SK-N-SH treated with all-trans-retinoic acid at 6 μM for 48 hours (cell line): ENCODE measurements at regions not wholly inside any gene's neighbourhood (a gene's known extent, or its start where the extent isn't known, plus 50 kb on each side); places are given as distances from the start of the nearest gene placed in this dataset.

Experiments
- ATAC-seq: fragments of 200-7000 bp; cut with Tn5 transposase; 3 replicates; pipeline ENCODE4 v1.9.1; 2020; ENCODE audit warnings: mild to moderate bottlenecking, moderate library complexity
- ARNTL ChIP-seq: fragments of 450-650 bp; formaldehyde crosslinking; IDR thresholded peaks from 2 replicates; pipeline ENCODE4 v1.5.0; 2020; ENCODE audit warnings: low read depth, mild to moderate bottlenecking, moderate library complexity, borderline replicate concordance
- BACH2 ChIP-seq: fragments of 250-450 bp; sonication (Bioruptor Pico); IDR thresholded peaks from 2 replicates; pipeline ENCODE4 v1.9.0; 2021; ENCODE audit warnings: mild to moderate bottlenecking, borderline replicate concordance
- CREB5 ChIP-seq: fragments of 250-450 bp; sonication (Bioruptor Pico); IDR thresholded peaks from 2 replicates; pipeline ENCODE4 v1.5.1; 2020; ENCODE audit warnings: low read depth, mild to moderate bottlenecking, moderate library complexity
- CSDC2 ChIP-seq: fragments of 250-450 bp; sonication (Bioruptor Pico); IDR thresholded peaks from 2 replicates; pipeline ENCODE4 v1.5.0; 2020; ENCODE audit warnings: mild to moderate bottlenecking, moderate library complexity
- ESRRG ChIP-seq: fragments of 250-450 bp; sonication (Bioruptor Pico); IDR thresholded peaks from 2 replicates; pipeline ENCODE4 v1.6.1; 2021; ENCODE audit warnings: mild to moderate bottlenecking
- GLIS3 ChIP-seq: fragments of 250-450 bp; sonication (Bioruptor Pico); IDR thresholded peaks from 2 replicates; pipeline ENCODE4 v1.5.0; 2020; ENCODE audit warnings: mild to moderate bottlenecking, moderate library complexity
- ISL1 ChIP-seq: fragments of 250-450 bp; sonication (Bioruptor Pico); IDR thresholded peaks from 2 replicates; pipeline ENCODE4 v2.1.2; 2022; ENCODE audit warnings: mild to moderate bottlenecking, moderate library complexity
- POU6F1 ChIP-seq: fragments of 250-450 bp; sonication (Bioruptor Pico); IDR thresholded peaks from 2 replicates; pipeline ENCODE4 v1.8.0; 2021; ENCODE audit warnings: low read depth, mild to moderate bottlenecking, moderate library complexity, borderline replicate concordance
- PPARA ChIP-seq: fragments of 250-450 bp; sonication (Bioruptor Pico); IDR thresholded peaks from 2 replicates; pipeline ENCODE4 v1.5.0; 2020; ENCODE audit warnings: mild to moderate bottlenecking, borderline replicate concordance
- RARB ChIP-seq: fragments of 250-450 bp; sonication (Bioruptor Pico); IDR thresholded peaks from 2 replicates; pipeline ENCODE4 v1.8.0; 2021; ENCODE audit warnings: mild to moderate bottlenecking, moderate library complexity
- TCF4 ChIP-seq: fragments of 250-450 bp; sonication (Bioruptor Pico); IDR thresholded peaks from 2 replicates; pipeline ENCODE4 v1.8.0; 2021; ENCODE audit warnings: mild to moderate bottlenecking, moderate library complexity, borderline replicate concordance
- TOX ChIP-seq: fragments of 250-450 bp; sonication (Bioruptor Pico); IDR thresholded peaks from 2 replicates; pipeline ENCODE4 v1.8.0; 2021; ENCODE audit warnings: mild to moderate bottlenecking, moderate library complexity, borderline replicate concordance
- TSHZ2 ChIP-seq: fragments of 250-450 bp; sonication (Bioruptor Pico); IDR thresholded peaks from 2 replicates; pipeline ENCODE4 v1.5.0; 2020; ENCODE audit warnings: mild to moderate bottlenecking, moderate library complexity
- ZFP3 ChIP-seq: fragments of 250-450 bp; sonication (Bioruptor Pico); IDR thresholded peaks from 2 replicates; pipeline ENCODE4 v1.5.0; 2020; ENCODE audit warnings: mild to moderate bottlenecking, moderate library complexity
- ZFP30 ChIP-seq: fragments of 450-650 bp; formaldehyde crosslinking; IDR thresholded peaks from 2 replicates; pipeline ENCODE4 v1.5.0; 2022; ENCODE audit warnings: mild to moderate bottlenecking, moderate library complexity
- ZNF565 ChIP-seq: fragments of 450-650 bp; formaldehyde crosslinking; conservative IDR thresholded peaks from 2 replicates; pipeline ENCODE4 v1.5.0; 2020; ENCODE audit warnings: low read depth, mild to moderate bottlenecking, moderate library complexity
- ZNF70 ChIP-seq: fragments of 450-650 bp; formaldehyde crosslinking; IDR thresholded peaks from 2 replicates; pipeline ENCODE4 v1.5.0; 2020; ENCODE audit warnings: mild to moderate bottlenecking, moderate library complexity
- ZNF8 ChIP-seq: fragments of 450-650 bp; formaldehyde crosslinking; IDR thresholded peaks from 2 replicates; pipeline ENCODE4 v1.5.0; 2020; ENCODE audit warnings: mild to moderate bottlenecking, moderate library complexity
- TF ChIP-seq, protein P1 (sequence below): fragments of 250-450 bp; sonication (Bioruptor Pico); IDR thresholded peaks from 2 replicates; pipeline ENCODE4 v1.5.1; 2021; ENCODE audit warnings: mild to moderate bottlenecking, moderate library complexity

DNA sequence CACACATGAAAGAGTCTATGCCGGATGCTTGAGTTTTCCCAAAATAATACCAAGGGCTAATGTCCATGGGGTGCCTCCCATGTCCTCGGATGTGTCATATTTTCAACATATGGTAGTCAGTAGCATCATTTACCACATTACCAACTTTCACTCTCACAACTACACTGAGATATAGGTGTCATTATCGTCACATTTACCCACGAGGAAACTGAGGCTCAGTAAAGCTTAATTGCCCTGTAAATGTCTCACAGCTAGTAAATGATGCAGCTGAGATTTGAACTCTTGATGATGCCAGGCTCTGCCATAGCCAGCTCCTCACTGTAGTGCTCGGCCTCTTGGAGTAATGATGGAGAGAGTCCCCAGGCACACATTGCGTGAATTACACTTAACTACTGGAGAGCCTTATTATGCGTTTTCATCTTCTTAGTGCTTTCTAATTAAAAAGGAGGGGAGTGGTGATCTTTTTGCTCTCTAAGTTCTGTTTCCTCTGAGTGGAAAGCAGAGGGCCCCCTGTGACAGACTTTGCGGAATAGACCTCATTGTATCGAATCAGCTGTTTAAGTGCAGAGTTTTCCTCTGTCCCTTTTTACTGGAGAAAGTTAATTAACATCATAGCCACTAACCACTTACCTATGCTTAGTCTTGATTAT is 142.0 kb upstream of the SLCO3A1 start:
- ATAC-seq = no peak
- no peak for TF ChIP-seq ZNF565
- no peak for TF ChIP-seq ARNTL (CRISPR knock-in tag)
- no peak for TF ChIP-seq TOX
- TF ChIP-seq, protein P1, sequence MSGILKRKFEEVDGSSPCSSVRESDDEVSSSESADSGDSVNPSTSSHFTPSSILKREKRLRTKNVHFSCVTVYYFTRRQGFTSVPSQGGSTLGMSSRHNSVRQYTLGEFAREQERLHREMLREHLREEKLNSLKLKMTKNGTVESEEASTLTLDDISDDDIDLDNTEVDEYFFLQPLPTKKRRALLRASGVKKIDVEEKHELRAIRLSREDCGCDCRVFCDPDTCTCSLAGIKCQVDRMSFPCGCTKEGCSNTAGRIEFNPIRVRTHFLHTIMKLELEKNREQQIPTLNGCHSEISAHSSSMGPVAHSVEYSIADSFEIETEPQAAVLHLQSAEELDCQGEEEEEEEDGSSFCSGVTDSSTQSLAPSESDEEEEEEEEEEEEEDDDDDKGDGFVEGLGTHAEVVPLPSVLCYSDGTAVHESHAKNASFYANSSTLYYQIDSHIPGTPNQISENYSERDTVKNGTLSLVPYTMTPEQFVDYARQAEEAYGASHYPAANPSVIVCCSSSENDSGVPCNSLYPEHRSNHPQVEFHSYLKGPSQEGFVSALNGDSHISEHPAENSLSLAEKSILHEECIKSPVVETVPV = no peak
- no peak for TF ChIP-seq RARB (CRISPR knock-in tag)
- TF ChIP-seq ISL1 (CRISPR knock-in tag) = no peak
- no peak for TF ChIP-seq ZNF70 (CRISPR knock-in tag)
- TF ChIP-seq TSHZ2 (CRISPR knock-in tag) = no peak
- TF ChIP-seq POU6F1 (CRISPR knock-in tag) = no peak
- no peak for TF ChIP-seq BACH2 (CRISPR knock-in tag)
- TF ChIP-seq PPARA (CRISPR knock-in tag) = no peak
- TF ChIP-seq CREB5 (CRISPR knock-in tag) = no peak
- TF ChIP-seq TCF4 (CRISPR knock-in tag) = no peak
- no peak for TF ChIP-seq GLIS3 (CRISPR knock-in tag)
- TF ChIP-seq ZFP3 = no peak
- no peak for TF ChIP-seq ZNF8 (CRISPR knock-in tag)
- no peak for TF ChIP-seq ZFP30 (CRISPR knock-in tag)
- TF ChIP-seq, all 23 proteins: peak for 0

DNA sequence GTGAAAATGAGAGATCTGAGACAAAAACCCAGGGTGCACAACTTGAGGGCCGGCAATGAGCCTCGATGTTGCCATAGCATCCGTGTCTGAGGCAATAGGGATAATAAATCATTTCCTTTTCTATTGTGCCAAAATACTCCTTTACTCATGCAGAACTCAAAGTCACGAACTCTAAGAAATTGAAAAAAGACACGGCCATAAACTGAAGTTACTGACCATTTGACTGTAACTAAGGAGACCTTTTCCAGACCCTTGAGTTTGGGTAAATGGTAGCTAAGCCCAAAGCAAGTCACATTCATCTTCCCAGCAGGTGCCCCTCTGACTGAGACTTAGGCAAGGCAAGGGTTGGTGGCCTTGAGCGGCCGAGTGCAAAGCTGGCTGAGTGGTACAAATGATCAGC is 141.2 kb upstream of the SLCO3A1 start:
- TF ChIP-seq ESRRG (CRISPR knock-in tag) (no peak), ZNF70 (CRISPR knock-in tag) (no peak)
- ATAC-seq = no peak

- TF ChIP-seq ISL1 (CRISPR knock-in tag) (peak; percentile 82), CSDC2 (no peak), CREB5 (CRISPR knock-in tag) (peak; percentile 65)
- TF ChIP-seq, all 23 proteins: peak for 2
- no peak for ATAC-seq
These were observed 137.0 kb upstream of the SLCO3A1 start for GRCh38 chr15:91716536-91716935.

DNA sequence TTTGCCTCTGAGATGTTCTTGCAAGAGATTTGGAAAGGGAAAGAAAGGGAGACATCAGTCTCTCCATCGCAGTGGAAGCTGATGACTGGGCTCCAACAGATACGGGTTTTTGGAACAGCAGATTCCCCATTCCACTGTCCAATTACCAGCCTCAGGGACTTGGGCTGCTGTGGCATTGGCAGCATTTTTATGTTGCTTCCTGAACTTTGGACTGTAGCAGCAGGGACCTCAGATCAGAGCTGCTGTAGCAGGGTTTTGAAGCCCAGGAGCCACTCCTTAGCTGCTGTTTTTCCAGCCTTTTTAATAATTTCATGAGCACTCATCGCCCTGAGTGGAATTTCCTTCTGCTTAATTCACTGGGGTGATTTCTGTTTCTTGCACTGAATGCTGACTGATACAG is 135.7 kb upstream of the SLCO3A1 start:
- TF ChIP-seq GLIS3 (CRISPR knock-in tag) (no peak), CREB5 (CRISPR knock-in tag) (no peak), ZNF8 (CRISPR knock-in tag) (no peak)
- no peak for ATAC-seq
